ENCODE measurements at regions not wholly inside any gene's neighbourhood (a gene's known extent, or its start where the extent isn't known, plus 50 kb on each side); places are given as distances from the start of the nearest gene placed in this dataset.
"Not testable (repeated sequence)": the region's sequence is repeated elsewhere in the genome, so short reads cannot be mapped to it uniquely, and the experiment has no call there.

GRCh38 chr6:105562027-105562426, 159.1 kb upstream of the PREP start:
- DNase-seq: peak; percentile 36

DNA sequence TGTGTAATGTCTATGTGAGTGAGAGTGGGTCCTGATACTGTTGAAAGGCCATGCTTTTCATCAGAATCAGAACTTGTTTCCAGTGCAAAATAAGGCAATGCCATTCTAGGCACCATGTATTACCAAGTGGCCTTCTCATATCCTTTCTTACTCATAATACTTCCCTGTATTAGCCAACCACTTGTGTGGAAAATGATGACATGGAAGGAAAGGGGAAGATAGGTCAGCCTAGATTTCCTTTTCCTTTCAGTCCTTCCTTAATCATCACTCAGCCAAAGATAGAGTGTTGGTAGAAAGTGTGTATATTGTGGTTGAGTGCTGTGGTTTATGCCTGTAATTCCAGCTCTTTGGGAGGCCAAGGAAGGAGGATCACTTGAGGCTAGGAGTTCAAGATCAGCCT, 158.6 kb upstream of the PREP start:
- peak; percentile 79 for DNase-seq

- peak; percentile 96 for DNase-seq
Observed at GRCh38 chr6:105560611-105561066, 157.8 kb upstream of the PREP start.

DNA sequence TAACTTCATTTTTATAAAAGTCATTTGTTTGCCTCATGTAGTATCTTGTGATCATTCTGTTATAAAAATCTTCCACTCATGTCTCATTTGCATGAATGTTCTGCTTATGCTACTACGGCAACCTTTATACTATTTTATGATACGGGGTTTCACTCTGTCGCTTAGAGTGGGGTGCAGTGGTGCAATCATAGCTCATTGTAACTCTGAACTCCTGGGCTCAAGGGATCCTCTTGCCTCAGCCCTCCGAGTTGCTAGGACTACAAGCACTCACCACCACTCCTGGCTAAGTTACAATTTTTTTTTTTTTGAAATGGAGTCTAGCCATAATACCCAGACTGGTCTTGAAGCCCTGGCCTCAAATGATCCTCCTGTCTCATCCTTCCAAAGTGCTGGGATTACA, 154.4 kb upstream of the PREP start:
- DNase-seq: no peak

GRCh38 chr6:105553171-105553570, 150.3 kb upstream of the PREP start:
- DNase-seq: peak; percentile 84

DNA sequence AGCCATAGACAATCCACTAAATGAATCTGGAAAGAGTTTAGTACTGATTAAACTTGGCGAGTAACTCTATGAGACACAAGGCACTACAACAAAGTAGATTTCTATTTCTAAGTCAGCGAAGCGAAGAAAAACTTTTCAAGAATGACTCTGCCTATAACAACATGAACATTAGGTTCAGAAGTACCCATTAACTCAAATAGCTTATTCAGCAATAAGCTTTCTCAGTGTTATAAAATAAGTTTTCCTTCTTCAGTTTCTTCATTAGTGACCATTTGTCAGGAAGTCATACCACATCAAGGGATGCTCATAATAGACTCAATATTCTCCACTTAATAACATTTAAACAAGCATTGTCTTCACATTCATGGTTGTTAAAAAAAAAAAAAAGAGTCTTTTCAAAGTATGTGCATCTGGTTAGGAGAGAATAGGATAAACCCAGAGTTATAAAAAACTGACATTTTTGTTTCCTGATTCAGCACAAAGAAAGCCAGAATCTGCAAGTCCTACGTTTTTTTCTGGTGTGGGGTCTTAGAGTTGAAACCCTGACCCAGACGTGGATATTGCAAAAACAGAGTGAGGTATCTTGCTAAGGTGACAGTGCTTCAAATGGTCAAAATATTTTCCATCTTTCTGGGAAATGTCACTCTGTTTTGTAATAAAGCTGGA, 148.2 kb upstream of the PREP start:
- DNase-seq: no peak

GRCh38 chr6:105546754-105547153, 143.9 kb upstream of the PREP start:
- DNase-seq: no peak

GRCh38 chr6:105545947-105546731, 143.3 kb upstream of the PREP start:
- no peak for DNase-seq

GRCh38 chr6:105545228-105545920, 142.5 kb upstream of the PREP start:
- no peak for DNase-seq

DNA sequence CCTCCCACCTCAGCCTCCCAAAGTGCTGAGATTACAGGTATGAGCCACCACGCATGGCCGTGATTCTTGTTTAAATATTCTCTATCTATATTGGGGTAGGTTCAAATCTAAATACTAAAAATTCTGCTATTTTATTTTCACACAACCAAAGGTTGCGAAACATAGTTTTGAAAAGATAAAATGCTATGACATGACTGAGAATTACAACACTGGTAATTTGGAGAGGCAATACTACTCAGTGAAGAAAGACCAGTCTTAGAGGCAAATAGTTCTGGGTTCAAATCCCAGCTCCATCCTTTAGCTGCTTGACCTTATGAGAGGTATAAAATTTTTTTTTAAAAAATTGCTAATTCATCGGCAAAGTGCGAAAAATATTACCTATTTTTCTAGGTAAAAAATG, 137.0 kb upstream of the PREP start:
- DNase-seq: no peak

DNA sequence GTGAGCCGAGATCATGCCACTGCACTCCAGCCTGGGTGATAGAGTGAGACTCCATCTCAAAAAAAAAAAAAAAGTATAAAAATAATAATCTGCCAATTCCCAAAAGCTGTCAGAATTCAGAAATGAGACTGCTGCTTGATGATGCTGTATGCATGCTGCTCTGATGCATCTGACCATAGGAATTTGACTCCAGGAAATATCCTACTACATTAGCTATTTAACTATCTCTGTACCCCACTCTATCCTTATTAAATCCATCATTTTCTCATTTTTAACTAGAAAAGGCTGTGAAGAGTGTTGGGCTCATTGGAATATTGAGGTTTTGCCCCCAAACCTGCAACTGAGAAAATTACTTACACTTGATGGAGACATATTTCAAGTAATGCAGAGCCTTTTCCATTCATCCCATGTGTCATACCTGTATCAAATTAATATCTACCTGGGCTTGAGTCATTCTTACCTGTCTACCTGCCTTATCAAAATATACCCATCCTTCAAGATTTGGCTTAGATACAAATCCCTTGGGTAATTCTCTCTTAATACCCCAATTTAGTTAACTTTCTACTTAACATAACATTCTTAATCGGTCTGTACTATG, 135.2 kb upstream of the PREP start:
- no peak for DNase-seq

DNA sequence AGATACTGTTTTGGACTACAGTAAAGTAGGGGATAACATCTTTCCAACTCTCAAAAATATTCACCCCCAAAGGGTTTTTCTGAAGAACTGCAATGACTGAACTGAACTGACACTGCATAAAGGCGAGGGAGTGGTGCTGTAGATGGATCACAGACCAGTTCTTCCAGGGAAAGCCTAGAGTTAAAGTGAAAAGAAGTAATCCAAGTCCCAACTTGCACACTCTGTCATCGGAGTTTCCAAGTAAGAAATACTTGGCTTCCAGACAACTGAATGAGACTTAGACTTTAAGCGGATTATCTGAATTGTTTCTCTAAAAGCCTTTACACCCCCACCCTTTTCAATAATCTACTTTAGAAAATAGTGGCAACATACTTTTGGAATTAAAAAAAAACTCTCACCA, 134.1 kb upstream of the PREP start:
- no peak for DNase-seq

DNA sequence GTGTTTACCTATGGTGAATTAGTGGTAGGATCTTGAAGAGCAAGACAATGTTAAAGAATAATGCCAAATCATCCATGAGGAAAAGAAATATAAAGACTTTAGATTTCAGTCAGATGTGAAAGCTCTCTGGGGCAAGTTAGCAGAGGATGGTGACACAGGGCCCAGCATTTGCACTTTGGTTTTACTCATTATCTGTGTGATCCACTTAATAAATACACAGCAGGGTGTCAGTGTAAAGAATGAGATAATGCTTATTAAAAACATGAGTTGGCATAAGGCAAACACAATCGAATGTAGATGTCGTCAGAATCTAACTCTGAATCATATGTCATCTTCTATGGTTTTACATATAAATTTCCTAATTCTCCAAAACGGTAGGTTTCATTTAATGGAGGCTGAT, 130.4 kb upstream of the PREP start:
- no peak for DNase-seq

- no peak for DNase-seq
Observed at GRCh38 chr6:105526225-105526872, 123.5 kb upstream of the PREP start.

GRCh38 chr6:105522626-105523322, 119.9 kb upstream of the PREP start:
- DNase-seq: no peak

- no peak for DNase-seq
Observed at GRCh38 chr6:105519954-105520353, 117.1 kb upstream of the PREP start.

DNA sequence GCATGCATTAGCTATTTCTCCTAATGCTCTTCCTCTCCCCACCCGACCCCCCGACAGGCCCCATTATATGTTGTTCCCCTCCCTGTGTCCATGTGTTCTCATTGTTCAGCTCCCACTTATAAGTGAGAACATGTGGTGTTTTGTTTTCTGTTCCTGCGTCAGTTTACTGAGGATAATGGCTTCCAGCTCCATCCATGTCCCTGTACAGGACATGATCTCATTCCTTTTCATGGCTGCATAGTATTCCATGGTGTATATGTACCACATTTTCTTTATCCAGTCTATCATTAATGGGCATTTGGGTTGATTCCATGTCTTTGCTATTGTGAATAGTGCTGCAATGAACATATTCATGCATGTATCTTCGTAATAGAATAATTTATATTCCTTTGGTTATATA, 116.1 kb upstream of the PREP start:
- not testable (repeated sequence) for DNase-seq

GRCh38 chr6:105515054-105515453, 112.2 kb upstream of the PREP start:
- no peak for DNase-seq

DNA sequence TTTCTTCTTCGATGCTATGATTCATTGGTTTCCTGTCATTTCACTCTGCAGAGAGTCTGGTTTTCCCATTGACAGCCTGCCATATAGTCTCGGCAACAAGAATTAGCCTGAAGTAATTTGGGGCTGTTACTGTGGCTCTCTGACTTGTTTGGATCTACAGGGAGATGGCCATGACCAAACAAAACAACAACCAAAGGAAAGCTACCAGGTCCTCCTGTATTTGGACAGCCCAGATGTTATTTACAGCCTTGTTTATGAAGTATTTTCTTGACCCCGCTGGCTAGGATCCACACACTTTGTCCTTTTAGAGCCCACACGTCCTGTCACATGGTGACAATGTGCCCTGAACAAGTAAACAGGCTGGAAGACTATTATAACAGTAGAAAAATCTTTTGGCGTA, 111.4 kb upstream of the PREP start:
- no peak for DNase-seq

- DNase-seq: peak; percentile 23
Observed at GRCh38 chr6:105511639-105512038, 108.8 kb upstream of the PREP start.

- no peak for DNase-seq
Observed at GRCh38 chr6:105510746-105511145, 107.9 kb upstream of the PREP start.
